Gastroesophageal sphincter (tissue), 3 donors: ENCODE measurements at regions not wholly inside any gene's neighbourhood (a gene's known extent, or its start where the extent isn't known, plus 50 kb on each side); places are given as distances from the start of the nearest gene placed in this dataset.

Source experiments
- CTCF ChIP-seq, 4 experiments: fragments of 200-600 bp in 2 of 4; fragments of 450-650 bp in 2 of 4; sonication (generic) in 1 of 4; IDR thresholded peaks; one replicate each; pipeline ENCODE4 v1.5.1; 2017 to 2019; ENCODE audit warnings: antibody characterized with exemption in 4 of 4, mild to moderate bottlenecking in 2 of 4, moderate library complexity in 2 of 4
- EP300 ChIP-seq: sonication (generic); formaldehyde crosslinking; IDR thresholded peaks from one replicate; pipeline ENCODE4 v1.6.1; 2017; ENCODE audit warnings: antibody characterized with exemption, mild to moderate bottlenecking

- TF ChIP-seq EP300 (no peak), CTCF (IDR thresholded peaks at IDR 0.05) (no peak)
Observed at GRCh38 chr1:216832192-216832591, 109.0 kb upstream of the ESRRG start.
